ENCODE measurements at regions not wholly inside any gene's neighbourhood (a gene's known extent, or its start where the extent isn't known, plus 50 kb on each side); places are given as distances from the start of the nearest gene placed in this dataset.
A peak's percentile ranks its signal among the peaks of the same experiment; 100 is the strongest.

- DNase-seq (ENCODE audit: low read depth in 2 of 2), result no peak
Measured at GRCh38 chr3:174403831-174404230, 455.3 kb upstream of the NAALADL2 start.

- DNase-seq (ENCODE audit: low read depth in 2 of 2), result no peak
Measured at GRCh38 chr3:174408310-174408709, 450.8 kb upstream of the NAALADL2 start.

GRCh38 chr3:174409086-174409743, 449.9 kb upstream of the NAALADL2 start:
- no peak for DNase-seq (ENCODE audit: low read depth in 2 of 2)

GRCh38 chr3:174413062-174413912, 445.8 kb upstream of the NAALADL2 start:
- DNase-seq (ENCODE audit: low read depth in 2 of 2), result no peak

GRCh38 chr3:174414902-174415301, 444.2 kb upstream of the NAALADL2 start:
- no peak for DNase-seq (ENCODE audit: low read depth in 2 of 2)

- DNase-seq (ENCODE audit: low read depth in 2 of 2), result no peak
Measured at GRCh38 chr3:174417573-174417972, 441.6 kb upstream of the NAALADL2 start.

GRCh38 chr3:174419216-174419615, 439.9 kb upstream of the NAALADL2 start:
- no peak for DNase-seq (ENCODE audit: low read depth in 2 of 2)

GRCh38 chr3:174423936-174424335, 435.2 kb upstream of the NAALADL2 start:
- DNase-seq (ENCODE audit: low read depth in 2 of 2), result no peak

GRCh38 chr3:174424656-174425055, 434.5 kb upstream of the NAALADL2 start:
- DNase-seq (ENCODE audit: low read depth in 2 of 2), result no peak

- DNase-seq (ENCODE audit: low read depth in 2 of 2), result no peak
Measured at GRCh38 chr3:174425422-174425821, 433.7 kb upstream of the NAALADL2 start.

GRCh38 chr3:174430986-174431385, 428.1 kb upstream of the NAALADL2 start:
- DNase-seq (ENCODE audit: low read depth in 2 of 2), result no peak

GRCh38 chr3:174431717-174432116, 427.4 kb upstream of the NAALADL2 start:
- no peak for DNase-seq (ENCODE audit: low read depth in 2 of 2)

GRCh38 chr3:174436367-174436766, 422.8 kb upstream of the NAALADL2 start:
- no peak for DNase-seq (ENCODE audit: low read depth in 2 of 2)

- no peak for DNase-seq (ENCODE audit: low read depth in 2 of 2)
Measured at GRCh38 chr3:174438501-174439145, 420.5 kb upstream of the NAALADL2 start.

- no peak for DNase-seq (ENCODE audit: low read depth in 2 of 2)
Measured at GRCh38 chr3:174439331-174440252, 419.5 kb upstream of the NAALADL2 start.

GRCh38 chr3:174440253-174440701, 418.9 kb upstream of the NAALADL2 start:
- no peak for DNase-seq (ENCODE audit: low read depth in 2 of 2)

- peak; percentile 31 to 46 for DNase-seq (ENCODE audit: low read depth in 2 of 2)
Measured at GRCh38 chr3:174440741-174441587, 418.2 kb upstream of the NAALADL2 start.

- no peak for DNase-seq (ENCODE audit: low read depth in 2 of 2)
Measured at GRCh38 chr3:174441588-174442301, 417.4 kb upstream of the NAALADL2 start.

GRCh38 chr3:174442302-174442682, 416.8 kb upstream of the NAALADL2 start:
- no peak for DNase-seq (ENCODE audit: low read depth in 2 of 2)

GRCh38 chr3:174444391-174444790, 414.7 kb upstream of the NAALADL2 start:
- DNase-seq (ENCODE audit: low read depth in 2 of 2), result no peak
